Right lobe of liver (tissue), 6 donors: ENCODE measurements at regions not wholly inside any gene's neighbourhood (a gene's known extent, or its start where the extent isn't known, plus 50 kb on each side); places are given as distances from the start of the nearest gene placed in this dataset.

ENCODE experiments used
- ATAC-seq, 4 donors: fragments of 200-7000 bp; cut with Tn5 transposase; one replicate each; pipeline ENCODE4 v1.9.1; 2020; ENCODE audit warnings: mild to moderate bottlenecking in 4 of 4, moderate library complexity in 4 of 4
- DNase-seq, 3 donors: peaks; one replicate each; pipeline ENCODE4 v3.0.0-alpha.2; 2020
- H3K27ac ChIP-seq, 3 donors: fragments of 200-600 bp; one replicate each; pipeline ENCODE4 v1.8.0; 2022
- H3K27me3 ChIP-seq, 2 donors: fragments of 200-600 bp; one replicate each; pipeline ENCODE4 v1.8.0; 2022
- H3K36me3 ChIP-seq, 4 donors: fragments of 200-600 bp; sonication (generic) in 1 of 4; one replicate each; pipeline versions ENCODE4 v1.5.1 to v1.8.0; 2017 to 2022; ENCODE audit warnings: control low read depth in 1 of 4
- H3K4me1 ChIP-seq, 4 donors: fragments of 200-600 bp; sonication (generic) in 1 of 4; one replicate each; pipeline versions ENCODE4 v1.5.1 to v1.8.0; 2017 to 2022; ENCODE audit warnings: control low read depth in 1 of 4
- H3K4me3 ChIP-seq, 3 donors: fragments of 200-600 bp; one replicate each; pipeline ENCODE4 v1.8.0; 2022
- H3K9me3 ChIP-seq, 4 donors: fragments of 200-600 bp; sonication (generic) in 1 of 4; one replicate each; pipeline versions ENCODE4 v1.5.1 to v1.8.0; 2017 to 2022; ENCODE audit warnings: control low read depth in 1 of 4
- POLR2A ChIP-seq: fragments of 450-650 bp; IDR thresholded peaks from one replicate; pipeline ENCODE4 v1.6.1; 2017; ENCODE audit warnings: antibody characterized with exemption, mild to moderate bottlenecking
- WGBS: methylation state at CpG from one replicate; pipeline ENCODE4 v1.1.6; 2018; ENCODE audit warnings: low coverage, low lambda C conversion rate; ENCODE audit not compliant: insufficient coverage; ENCODE audit errors: missing lambda C conversion rate; 5-methylcytosine and 5-hydroxymethylcytosine counted together
- intact Hi-C, 2 donors: fragments of 100-400 bp; cut with DNase I; formaldehyde crosslinking; loops; one replicate each; pipeline versions ENCODE4 v1.11.2 to v1.14.1; 2022
- TF ChIP-seq, protein P1 (sequence below), 4 donors: fragments of 200-600 bp in 3 of 4; fragments of 450-650 bp in 1 of 4; IDR thresholded peaks; one replicate each; pipeline versions ENCODE4 v1.5.1 to v1.8.0; 2016 to 2022; ENCODE audit warnings: antibody characterized with exemption in 4 of 4, mild to moderate bottlenecking in 2 of 4
- donor health status: DM: no; HTN: yes; CAD: no.
- donor health status: DM: no; HTN: no; CAD: no.
- donor health status: DM: no; HTN: no; CAD: no.
- donor health status: DM: no; HTN: yes; CAD: no.
- donor health status: DM: no; HTN: yes; CAD: no.

DNA sequence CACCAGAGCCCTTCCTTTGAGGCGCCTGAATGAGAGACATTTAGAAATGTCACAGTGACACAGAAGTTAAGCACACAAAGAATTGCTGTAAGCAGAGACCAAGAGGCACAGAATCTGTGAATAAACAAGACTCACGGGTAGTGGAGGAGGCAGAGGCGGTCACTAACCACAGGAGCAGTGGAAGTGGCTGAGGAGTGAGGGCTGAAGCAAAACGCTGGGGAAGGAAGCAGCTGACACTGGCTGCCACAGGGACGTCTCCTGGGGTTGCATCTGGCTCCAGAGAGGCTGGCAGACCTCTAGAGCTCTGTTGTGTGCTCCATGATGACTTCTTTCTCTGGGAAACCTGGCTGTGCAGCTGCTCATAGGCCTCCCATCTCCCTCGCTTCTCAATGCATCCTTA is 65.0 kb upstream of the SLC2A12 start:
- Histone ChIP-seq H3K36me3 (no peaks in the 10 kb centered on the region), H3K4me1 (no peaks in the 10 kb centered on the region), H3K4me3 (no peak overlapping the region), H3K9me3 (no peaks in the 10 kb centered on the region), H3K27me3 (peaks cover 0 to 4% of the 10 kb centered on the region in 2 donors), H3K27ac (no peak overlapping the region)
- 10% methylated on average over 3 of the region's 6 CpGs for WGBS
- DNase-seq: no peak
- TF ChIP-seq, protein P1, sequence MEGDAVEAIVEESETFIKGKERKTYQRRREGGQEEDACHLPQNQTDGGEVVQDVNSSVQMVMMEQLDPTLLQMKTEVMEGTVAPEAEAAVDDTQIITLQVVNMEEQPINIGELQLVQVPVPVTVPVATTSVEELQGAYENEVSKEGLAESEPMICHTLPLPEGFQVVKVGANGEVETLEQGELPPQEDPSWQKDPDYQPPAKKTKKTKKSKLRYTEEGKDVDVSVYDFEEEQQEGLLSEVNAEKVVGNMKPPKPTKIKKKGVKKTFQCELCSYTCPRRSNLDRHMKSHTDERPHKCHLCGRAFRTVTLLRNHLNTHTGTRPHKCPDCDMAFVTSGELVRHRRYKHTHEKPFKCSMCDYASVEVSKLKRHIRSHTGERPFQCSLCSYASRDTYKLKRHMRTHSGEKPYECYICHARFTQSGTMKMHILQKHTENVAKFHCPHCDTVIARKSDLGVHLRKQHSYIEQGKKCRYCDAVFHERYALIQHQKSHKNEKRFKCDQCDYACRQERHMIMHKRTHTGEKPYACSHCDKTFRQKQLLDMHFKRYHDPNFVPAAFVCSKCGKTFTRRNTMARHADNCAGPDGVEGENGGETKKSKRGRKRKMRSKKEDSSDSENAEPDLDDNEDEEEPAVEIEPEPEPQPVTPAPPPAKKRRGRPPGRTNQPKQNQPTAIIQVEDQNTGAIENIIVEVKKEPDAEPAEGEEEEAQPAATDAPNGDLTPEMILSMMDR (IDR thresholded peaks at IDR 0.05): no peak
- TF ChIP-seq POLR2A: no peak
- ATAC-seq: no peak
- intact Hi-C loops: no loop called here

DNA sequence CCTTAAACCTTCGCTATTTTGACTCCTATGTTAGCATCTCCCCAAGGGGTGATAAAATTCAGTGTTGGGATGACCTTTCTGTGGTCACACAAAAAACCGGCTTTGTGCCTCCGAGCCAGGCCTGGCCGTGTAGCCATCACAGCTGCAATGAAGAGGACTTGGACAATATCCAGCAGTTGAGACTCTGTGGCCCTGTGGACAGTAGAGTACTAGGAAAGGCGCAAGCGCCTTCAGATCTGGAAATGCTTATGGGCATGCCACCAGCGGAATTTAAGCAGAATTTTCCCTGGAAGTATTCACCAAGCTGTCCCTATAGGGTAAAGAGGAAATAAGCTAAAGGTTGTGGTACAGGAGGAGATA is 63.3 kb upstream of the SLC2A12 start:
- ATAC-seq: no peak
- WGBS: 83% methylated on average over 7 of the region's 7 CpGs
- intact Hi-C loops: no loop called here

DNA sequence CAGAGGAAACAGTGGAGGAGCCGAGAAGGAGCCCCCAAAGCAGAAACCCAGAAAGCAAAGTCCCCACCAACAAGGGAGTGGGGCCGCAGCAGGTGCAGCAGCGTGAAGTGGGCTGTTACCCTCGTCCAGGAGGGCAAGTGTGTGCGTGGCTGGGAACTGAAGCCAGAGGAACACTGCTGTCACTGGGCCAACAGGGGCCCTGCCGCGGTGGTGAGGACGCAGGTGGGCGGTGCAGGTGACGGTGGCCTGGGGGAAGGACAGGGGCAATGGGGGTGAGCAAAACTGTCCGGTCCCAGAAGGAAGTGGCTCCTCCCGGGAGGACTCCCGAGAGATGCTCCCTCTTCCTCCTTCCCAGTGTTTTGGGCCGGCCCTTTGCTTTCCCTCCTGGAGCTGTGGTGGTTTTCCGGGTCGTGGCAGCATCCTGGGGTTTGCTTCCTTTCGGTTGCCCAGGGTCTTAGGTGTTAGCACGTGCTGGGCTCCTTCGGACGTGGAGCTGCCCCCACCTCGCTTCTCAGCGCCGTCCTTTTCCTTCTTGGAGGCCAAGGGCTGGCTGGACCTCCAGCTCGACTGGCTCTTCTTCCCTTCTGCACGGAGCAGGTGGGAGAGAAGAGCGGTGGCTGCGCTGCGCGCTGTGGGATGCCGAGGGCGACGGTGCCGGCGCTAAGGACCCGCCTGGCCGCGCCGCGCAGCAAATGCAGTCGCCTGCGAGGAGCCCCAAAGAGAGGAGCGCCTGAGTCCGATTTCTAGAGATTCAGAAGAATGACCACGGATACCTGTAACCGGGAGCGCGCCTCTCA is 62.7 kb upstream of the SLC2A12 start:
- Histone ChIP-seq H3K27ac (no peak overlapping the region), H3K4me1 (peaks cover 0 to under 1% (median 0%) of the 10 kb centered on the region in 4 donors), H3K27me3 (peaks cover 0 to 4% of the 10 kb centered on the region in 2 donors), H3K36me3 (no peaks in the 10 kb centered on the region), H3K4me3 (no peak overlapping the region), H3K9me3 (no peaks in the 10 kb centered on the region)
- WGBS: 53% methylated on average over 27 of the region's 47 CpGs
- TF ChIP-seq POLR2A: no peak
- TF ChIP-seq, protein P1 (IDR thresholded peaks at IDR 0.05): no peak
- DNase-seq: no peak
- ATAC-seq: no peak
- intact Hi-C loops: no loop called here

More for the DNA sequence above, 63.3 kb upstream of the SLC2A12 start:
- no peak overlapping the region for H3K4me3 ChIP-seq
- H3K36me3 ChIP-seq: no peaks in the 10 kb centered on the region
- peaks cover 0 to 4% of the 10 kb centered on the region in 2 donors for H3K27me3 ChIP-seq
- TF ChIP-seq, protein P1 (IDR thresholded peaks at IDR 0.05): no peak
- no peak for TF ChIP-seq POLR2A
- DNase-seq: no peak
- no peak overlapping the region for H3K27ac ChIP-seq
- H3K4me1 ChIP-seq: no peaks in the 10 kb centered on the region
- no peaks in the 10 kb centered on the region for H3K9me3 ChIP-seq

DNA sequence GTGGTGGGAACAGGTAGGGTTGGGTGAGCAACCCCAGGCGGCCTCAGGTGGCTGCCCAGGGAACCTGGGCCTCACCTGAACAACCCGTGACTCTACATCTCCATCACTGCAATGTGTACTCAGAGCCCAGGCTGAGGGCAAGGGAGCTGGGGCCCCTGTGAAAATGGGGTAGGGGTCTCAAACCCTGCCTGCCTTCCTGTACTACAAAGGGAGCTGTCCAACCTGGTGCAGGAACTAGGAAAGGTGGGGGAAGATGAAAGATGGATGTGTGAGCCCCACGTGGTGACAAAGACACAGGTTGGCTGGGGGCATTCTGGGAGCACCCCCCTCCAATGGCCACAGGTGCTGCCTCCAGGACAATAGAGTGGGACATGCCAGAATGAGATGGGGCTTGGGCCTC is 62.1 kb upstream of the SLC2A12 start:
- H3K27me3 ChIP-seq: peaks cover 0 to 4% of the 10 kb centered on the region in 2 donors
- H3K27ac ChIP-seq: no peak overlapping the region
- intact Hi-C loops: no loop called here
- H3K36me3 ChIP-seq: no peaks in the 10 kb centered on the region
- H3K4me3 ChIP-seq: no peak overlapping the region
- TF ChIP-seq, protein P1 (IDR thresholded peaks at IDR 0.05): no peak
- no peak for TF ChIP-seq POLR2A
- ATAC-seq: no peak
- peaks cover 0 to 7% (median 0%) of the 10 kb centered on the region in 4 donors for H3K4me1 ChIP-seq
- WGBS: 50% methylated on average over 1 of the region's 3 CpGs
- no peaks in the 10 kb centered on the region for H3K9me3 ChIP-seq
- no peak for DNase-seq
